GM10266 (cell line): ENCODE measurements at regions not wholly inside any gene's neighbourhood (a gene's known extent, or its start where the extent isn't known, plus 50 kb on each side); places are given as distances from the start of the nearest gene placed in this dataset.

Experiments
- DNase-seq: peaks from one replicate; pipeline ENCODE4 v3.0.0; 2012; ENCODE audit errors: extremely low spot score
- CTCF ChIP-seq: IDR thresholded peaks from 2 replicates; pipeline ENCODE4 v1.5.1; 2012; ENCODE audit warnings: mild to moderate bottlenecking, low read depth; ENCODE audit not compliant: control insufficient read depth, insufficient read depth; ENCODE audit errors: missing control alignments

- TF ChIP-seq CTCF = no peak
- DNase-seq = no peak
These were observed 158.8 kb downstream of the TMTC3 start for GRCh38 chr12:88300931-88301330.

GRCh38 chr12:88303335-88303734 is 161.2 kb downstream of the TMTC3 start:
- no peak for TF ChIP-seq CTCF
- no peak for DNase-seq

GRCh38 chr12:88305254-88305890 is 163.3 kb downstream of the TMTC3 start:
- DNase-seq = no peak
- no peak for TF ChIP-seq CTCF

- no peak for TF ChIP-seq CTCF
- no peak for DNase-seq
These were observed 164.5 kb downstream of the TMTC3 start for GRCh38 chr12:88306471-88307069.

- no peak for DNase-seq
- no peak for TF ChIP-seq CTCF
These were observed 165.9 kb downstream of the TMTC3 start for GRCh38 chr12:88307961-88308360.

GRCh38 chr12:88308825-88309224 is 166.7 kb downstream of the TMTC3 start:
- TF ChIP-seq CTCF = no peak
- no peak for DNase-seq

GRCh38 chr12:88309546-88309945 is 167.4 kb downstream of the TMTC3 start:
- no peak for TF ChIP-seq CTCF
- no peak for DNase-seq
